ENCODE measurements at regions not wholly inside any gene's neighbourhood (a gene's known extent, or its start where the extent isn't known, plus 50 kb on each side); places are given as distances from the start of the nearest gene placed in this dataset.
"Not testable (repeated sequence)": the region's sequence is repeated elsewhere in the genome, so short reads cannot be mapped to it uniquely, and the experiment has no call there.

GRCh38 chr19:29054886-29055675 is 157.9 kb downstream of the UQCRFS1 start:
- DNase-seq (ENCODE audit: low spot score) = no peak

- DNase-seq (ENCODE audit: low spot score) = no peak
Observed at GRCh38 chr19:29048873-29049272, 164.1 kb downstream of the UQCRFS1 start.

GRCh38 chr19:29045679-29046254 is 167.2 kb downstream of the UQCRFS1 start:
- no peak for DNase-seq (ENCODE audit: low spot score)

- DNase-seq (ENCODE audit: low spot score) = no peak
Observed at GRCh38 chr19:29044037-29044436, 168.9 kb downstream of the UQCRFS1 start.

GRCh38 chr19:29042450-29042849 is 170.5 kb downstream of the UQCRFS1 start:
- no peak for DNase-seq (ENCODE audit: low spot score)

GRCh38 chr19:29040951-29041350 is 172.0 kb downstream of the UQCRFS1 start:
- no peak for DNase-seq (ENCODE audit: low spot score)

- DNase-seq (ENCODE audit: low spot score) = no peak
Observed at GRCh38 chr19:29040292-29040691, 172.7 kb downstream of the UQCRFS1 start.

GRCh38 chr19:29039036-29039435 is 173.9 kb downstream of the UQCRFS1 start:
- not testable (repeated sequence) for DNase-seq (ENCODE audit: low spot score)

- no peak for DNase-seq (ENCODE audit: low spot score)
Observed at GRCh38 chr19:29031216-29031615, 181.7 kb downstream of the UQCRFS1 start.

GRCh38 chr19:29029268-29029958 is 183.5 kb downstream of the UQCRFS1 start:
- no peak for DNase-seq (ENCODE audit: low spot score)

GRCh38 chr19:29022599-29022998 is 190.4 kb downstream of the UQCRFS1 start:
- DNase-seq (ENCODE audit: low spot score) = no peak

- DNase-seq (ENCODE audit: low spot score) = no peak
Observed at GRCh38 chr19:29022165-29022564, 190.8 kb downstream of the UQCRFS1 start.

GRCh38 chr19:29021232-29021916 is 191.6 kb downstream of the UQCRFS1 start:
- no peak for DNase-seq (ENCODE audit: low spot score)

GRCh38 chr19:29019403-29019802 is 193.5 kb downstream of the UQCRFS1 start:
- DNase-seq (ENCODE audit: low spot score) = no peak

- DNase-seq (ENCODE audit: low spot score) = no peak
Observed at GRCh38 chr19:29018542-29018941, 194.4 kb downstream of the UQCRFS1 start.

- DNase-seq (ENCODE audit: low spot score) = no peak
Observed at GRCh38 chr19:29017788-29018187, 195.2 kb downstream of the UQCRFS1 start.

- no peak for DNase-seq (ENCODE audit: low spot score)
Observed at GRCh38 chr19:29016926-29017760, 195.8 kb downstream of the UQCRFS1 start.

- DNase-seq (ENCODE audit: low spot score) = no peak
Observed at GRCh38 chr19:29016353-29016752, 196.6 kb downstream of the UQCRFS1 start.

GRCh38 chr19:29015569-29015968 is 197.4 kb downstream of the UQCRFS1 start:
- DNase-seq (ENCODE audit: low spot score) = no peak

GRCh38 chr19:29014857-29015436 is 198.0 kb downstream of the UQCRFS1 start:
- no peak for DNase-seq (ENCODE audit: low spot score)

- DNase-seq (ENCODE audit: low spot score) = no peak
Observed at GRCh38 chr19:29013988-29014387, 199.0 kb downstream of the UQCRFS1 start.

Measured in pons (tissue), 1 donor.